Fibroblast of villous mesenchyme (primary cell): ENCODE measurements at regions not wholly inside any gene's neighbourhood (a gene's known extent, or its start where the extent isn't known, plus 50 kb on each side); places are given as distances from the start of the nearest gene placed in this dataset.

Experiments used
- DNase-seq: peaks from one replicate; pipeline ENCODE4 v3.0.0-alpha.2; 2010; ENCODE audit warnings: low read depth
- H3K4me3 ChIP-seq: 2 replicates; pipeline ENCODE4 v1.5.1; 2011; ENCODE audit warnings: low read depth, mild to moderate bottlenecking, low read length
- CTCF ChIP-seq: IDR thresholded peaks from 2 replicates; pipeline ENCODE4 v1.5.1; 2012; ENCODE audit warnings: low read depth, mild to moderate bottlenecking, low read length; ENCODE audit not compliant: insufficient read depth

- no peak overlapping the region for H3K4me3 ChIP-seq
- TF ChIP-seq CTCF = no peak
- peak; percentile 22 for DNase-seq
Measured at GRCh38 chrX:3191796-3192195, 150.5 kb downstream of the ARSF start.

- DNase-seq = no peak
- H3K4me3 ChIP-seq = no peak overlapping the region
- no peak for TF ChIP-seq CTCF
Measured at GRCh38 chrX:3191201-3191600, 149.9 kb downstream of the ARSF start.

GRCh38 chrX:3184176-3184930, 143.1 kb downstream of the ARSF start:
- TF ChIP-seq CTCF = no peak
- peak; percentile 96 for DNase-seq
- peak overlapping the region; percentile 15 for H3K4me3 ChIP-seq

- peak; percentile 64 for DNase-seq
- no peak overlapping the region for H3K4me3 ChIP-seq
- no peak for TF ChIP-seq CTCF
Measured at GRCh38 chrX:3181846-3182245, 140.6 kb downstream of the ARSF start.

GRCh38 chrX:3178329-3178728, 137.1 kb downstream of the ARSF start:
- DNase-seq = no peak
- no peak overlapping the region for H3K4me3 ChIP-seq
- no peak for TF ChIP-seq CTCF

GRCh38 chrX:3177851-3178250, 136.6 kb downstream of the ARSF start:
- no peak for TF ChIP-seq CTCF
- no peak overlapping the region for H3K4me3 ChIP-seq
- DNase-seq = peak; percentile 70

- no peak for TF ChIP-seq CTCF
- peak; percentile 93 for DNase-seq
- H3K4me3 ChIP-seq = no peak overlapping the region
Measured at GRCh38 chrX:3176439-3176820, 135.2 kb downstream of the ARSF start.
